Right lobe of liver (tissue), 4 donors: ENCODE measurements at regions not wholly inside any gene's neighbourhood (a gene's known extent, or its start where the extent isn't known, plus 50 kb on each side); places are given as distances from the start of the nearest gene placed in this dataset.

Experiments used
- CTCF ChIP-seq, 4 donors: fragments of 200-600 bp in 3 of 4; fragments of 450-650 bp in 1 of 4; IDR thresholded peaks; one replicate each; pipeline versions ENCODE4 v1.5.1 to v1.8.0; 2016 to 2022; ENCODE audit warnings: antibody characterized with exemption in 4 of 4, mild to moderate bottlenecking in 2 of 4
- POLR2A ChIP-seq: fragments of 450-650 bp; IDR thresholded peaks from one replicate; pipeline ENCODE4 v1.6.1; 2017; ENCODE audit warnings: antibody characterized with exemption, mild to moderate bottlenecking
- donor health status: DM: no; HTN: no; CAD: no.
- donor health status: DM: no; HTN: no; CAD: no.
- donor health status: DM: no; HTN: yes; CAD: no.

DNA sequence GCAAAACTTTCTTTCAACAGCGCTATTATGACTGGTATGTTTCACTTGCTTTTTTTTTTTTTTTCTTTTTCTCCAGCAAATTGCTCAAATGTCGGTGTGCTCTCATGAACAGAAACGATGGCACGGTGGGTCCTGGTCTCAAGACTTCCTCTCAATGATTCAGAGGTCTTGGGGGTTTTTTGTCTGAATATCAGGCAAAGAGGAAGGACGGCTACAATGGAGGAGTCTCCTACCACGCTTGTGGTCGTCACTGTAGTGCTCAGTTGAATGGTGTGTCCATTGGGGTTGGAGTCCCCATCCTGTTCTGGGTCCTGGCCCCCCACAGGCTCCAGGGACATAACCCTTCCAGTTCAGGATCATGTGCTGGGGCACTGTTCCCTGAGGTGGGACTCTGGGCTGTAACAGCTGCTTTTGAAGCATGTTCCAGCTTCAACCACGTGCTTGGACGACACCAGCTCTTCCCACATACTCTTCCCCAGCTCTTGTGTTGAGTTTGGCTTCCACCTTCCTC, 266.7 kb upstream of the KLF6 start:
- TF ChIP-seq CTCF (IDR thresholded peaks at IDR 0.05) (no peak), POLR2A (no peak)
